HG03378 (cell line): ENCODE measurements at regions not wholly inside any gene's neighbourhood (a gene's known extent, or its start where the extent isn't known, plus 50 kb on each side); places are given as distances from the start of the nearest gene placed in this dataset.

Experiments used
- ATAC-seq: cut with Tn5 transposase; IDR thresholded peaks from one replicate; pipeline ENCODE4 v1.9.1; 2021; ENCODE audit warnings: mild to moderate bottlenecking, moderate library complexity; ENCODE audit not compliant: unreplicated experiment

- no peak for ATAC-seq
Observed at GRCh38 chr15:66941791-66942190, 123.6 kb upstream of the SMAD3 start.

GRCh38 chr15:66942649-66943390 is 122.6 kb upstream of the SMAD3 start:
- ATAC-seq = no peak

- ATAC-seq = no peak
Observed at GRCh38 chr15:66943456-66944095, 121.8 kb upstream of the SMAD3 start.

- no peak for ATAC-seq
Observed at GRCh38 chr15:66944121-66944520, 121.3 kb upstream of the SMAD3 start.

- no peak for ATAC-seq
Observed at GRCh38 chr15:66945286-66945685, 120.1 kb upstream of the SMAD3 start.

GRCh38 chr15:66945842-66946241 is 119.6 kb upstream of the SMAD3 start:
- ATAC-seq = no peak

- ATAC-seq = no peak
Observed at GRCh38 chr15:66946578-66947164, 118.7 kb upstream of the SMAD3 start.

- no peak for ATAC-seq
Observed at GRCh38 chr15:66947471-66947870, 117.9 kb upstream of the SMAD3 start.

GRCh38 chr15:66948294-66948693 is 117.1 kb upstream of the SMAD3 start:
- ATAC-seq = no peak

GRCh38 chr15:66950114-66950513 is 115.3 kb upstream of the SMAD3 start:
- ATAC-seq = no peak

GRCh38 chr15:66951531-66952320 is 113.7 kb upstream of the SMAD3 start:
- no peak for ATAC-seq

GRCh38 chr15:66952756-66953522 is 112.5 kb upstream of the SMAD3 start:
- ATAC-seq = no peak

GRCh38 chr15:66953523-66954229 is 111.7 kb upstream of the SMAD3 start:
- ATAC-seq = no peak

GRCh38 chr15:66954601-66955000 is 110.8 kb upstream of the SMAD3 start:
- no peak for ATAC-seq

GRCh38 chr15:66955001-66955516 is 110.3 kb upstream of the SMAD3 start:
- ATAC-seq = no peak

- ATAC-seq = no peak
Observed at GRCh38 chr15:66955871-66956585, 109.4 kb upstream of the SMAD3 start.

GRCh38 chr15:66956672-66957430 is 108.6 kb upstream of the SMAD3 start:
- no peak for ATAC-seq

- no peak for ATAC-seq
Observed at GRCh38 chr15:66957431-66957720, 108.0 kb upstream of the SMAD3 start.

- ATAC-seq = no peak
Observed at GRCh38 chr15:66959066-66959465, 106.3 kb upstream of the SMAD3 start.
